ENCODE measurements at regions not wholly inside any gene's neighbourhood (a gene's known extent, or its start where the extent isn't known, plus 50 kb on each side); places are given as distances from the start of the nearest gene placed in this dataset.

GRCh38 chr1:224850446-224850845, 79.0 kb upstream of the DNAH14 start:
- Histone ChIP-seq H3K4me3 (no peak overlapping the region), H3K79me2 (replicated peaks; ENCODE audit: insufficient read depth) (no peaks in the 10 kb centered on the region), H3K27ac (ENCODE audit: low read depth) (no peak overlapping the region), H2AFZ (no peak overlapping the region), H3K9me2 (ENCODE audit: insufficient read depth) (peaks cover 9% of the 10 kb centered on the region; the same call in 1 of the 2 replicates), H3F3A (replicated peaks; ENCODE audit: low read depth) (no peaks in the 10 kb centered on the region), H3K4me2 (no peak overlapping the region), H3K4me1 (ENCODE audit: insufficient read depth) (peaks cover 13% of the 10 kb centered on the region; the same call in 1 of the 2 replicates), H4K20me1 (replicated peaks; ENCODE audit: insufficient read depth) (no peaks in the 10 kb centered on the region), H3K27me3 (ENCODE audit: insufficient read depth) (no peaks in the 10 kb centered on the region), H3K36me3 (ENCODE audit: insufficient read depth) (no peaks in the 10 kb centered on the region)
- Mint-ChIP-seq H3K36me3 (ENCODE audit: low read depth) (peaks cover 23% of the 10 kb centered on the region), H3K9me3 (peaks cover 25% of the 10 kb centered on the region), H3K27ac (no peak overlapping the region), H3K4me1 (peaks cover 24% of the 10 kb centered on the region), H3K27me3 (ENCODE audit: insufficient read depth, low read depth, poor library complexity) (peaks cover 5% of the 10 kb centered on the region), H3K4me3 (no peak overlapping the region)
- no peak for TF ChIP-seq REST (IDR thresholded peaks at IDR 0.05; ENCODE audit: unreplicated experiment)
- TF ChIP-seq ZNF462 (CRISPR knock-in tag; IDR thresholded peaks at IDR 0.05), result no peak
- no peak for TF ChIP-seq NANOG (IDR thresholded peaks at IDR 0.05; ENCODE audit: borderline replicate concordance)
- TF ChIP-seq ZNF331 (CRISPR knock-in tag; IDR thresholded peaks at IDR 0.05; ENCODE audit: low read depth), result no peak
- no peak for TF ChIP-seq ZNF114 (CRISPR knock-in tag; IDR thresholded peaks at IDR 0.05)
- TF ChIP-seq CTCF (conservative IDR thresholded peaks at IDR 0.05; ENCODE audit: low read depth in 2 of 2), result no peak
- TF ChIP-seq STAT1 (IDR thresholded peaks at IDR 0.05; ENCODE audit: unreplicated experiment), result no peak
- no peak for TF ChIP-seq EZH2phosphoT487 (IDR thresholded peaks at IDR 0.05; ENCODE audit: unreplicated experiment)
- TF ChIP-seq POLR2AphosphoS5 (IDR thresholded peaks at IDR 0.05; ENCODE audit: low read depth), result no peak
- TF ChIP-seq JUNB (IDR thresholded peaks at IDR 0.05; ENCODE audit: unreplicated experiment), result no peak
- TF ChIP-seq CREB1 (CRISPR knock-in tag; IDR thresholded peaks at IDR 0.05; ENCODE audit: low read depth), result no peak
- TF ChIP-seq EZH2 (IDR thresholded peaks at IDR 0.05; ENCODE audit: low read depth, unreplicated experiment), result no peak
- TF ChIP-seq ETS1 (IDR thresholded peaks at IDR 0.05), result no peak
- DNase-seq (ENCODE audit: low spot score) (no peak), ATAC-seq (no peak)
